ENCODE measurements at regions not wholly inside any gene's neighbourhood (a gene's known extent, or its start where the extent isn't known, plus 50 kb on each side); places are given as distances from the start of the nearest gene placed in this dataset.

GRCh38 chr2:64704161-64704560 is 50.4 kb upstream of the SERTAD2 start:
- no peak for TF ChIP-seq CTCF (IDR thresholded peaks at IDR 0.05; ENCODE audit: insufficient read depth, low read depth, low read length, missing control alignments)
- H3K4me3 ChIP-seq (ENCODE audit: low read length) = no peak overlapping the region
- no peak for DNase-seq (ENCODE audit: low read depth)

GRCh38 chr2:64704996-64705395 is 51.3 kb upstream of the SERTAD2 start:
- DNase-seq (ENCODE audit: low read depth) = no peak
- H3K4me3 ChIP-seq (ENCODE audit: low read length) = no peak overlapping the region
- no peak for TF ChIP-seq CTCF (IDR thresholded peaks at IDR 0.05; ENCODE audit: insufficient read depth, low read depth, low read length, missing control alignments)

GRCh38 chr2:64707276-64707675 is 53.6 kb upstream of the SERTAD2 start:
- no peak for DNase-seq (ENCODE audit: low read depth)
- TF ChIP-seq CTCF (IDR thresholded peaks at IDR 0.05; ENCODE audit: insufficient read depth, low read depth, low read length, missing control alignments) = no peak

GRCh38 chr2:64708829-64709228 is 55.1 kb upstream of the SERTAD2 start:
- H3K4me3 ChIP-seq (ENCODE audit: low read length) = no peak overlapping the region
- no peak for DNase-seq (ENCODE audit: low read depth)
- no peak for TF ChIP-seq CTCF (IDR thresholded peaks at IDR 0.05; ENCODE audit: insufficient read depth, low read depth, low read length, missing control alignments)

More at GRCh38 chr2:64707276-64707675, 53.6 kb upstream of the SERTAD2 start:
- no peak overlapping the region for H3K4me3 ChIP-seq (ENCODE audit: low read length)

- no peak for TF ChIP-seq CTCF (IDR thresholded peaks at IDR 0.05; ENCODE audit: insufficient read depth, low read depth, low read length, missing control alignments)
- no peak for DNase-seq (ENCODE audit: low read depth)
- H3K4me3 ChIP-seq (ENCODE audit: low read length) = no peak overlapping the region
Measured at GRCh38 chr2:64711252-64711800, 57.6 kb upstream of the SERTAD2 start.

GRCh38 chr2:64713686-64714085 is 60.0 kb upstream of the SERTAD2 start:
- no peak for DNase-seq (ENCODE audit: low read depth)
- no peak overlapping the region for H3K4me3 ChIP-seq (ENCODE audit: low read length)
- TF ChIP-seq CTCF (IDR thresholded peaks at IDR 0.05; ENCODE audit: insufficient read depth, low read depth, low read length, missing control alignments) = no peak

GRCh38 chr2:64716569-64716968 is 62.9 kb upstream of the SERTAD2 start:
- no peak overlapping the region for H3K4me3 ChIP-seq (ENCODE audit: low read length)
- DNase-seq (ENCODE audit: low read depth) = no peak
- no peak for TF ChIP-seq CTCF (IDR thresholded peaks at IDR 0.05; ENCODE audit: insufficient read depth, low read depth, low read length, missing control alignments)
